ENCODE measurements at regions not wholly inside any gene's neighbourhood (a gene's known extent, or its start where the extent isn't known, plus 50 kb on each side); places are given as distances from the start of the nearest gene placed in this dataset.

- TF ChIP-seq CC2D1A (IDR thresholded peaks at IDR 0.05), result no peak
- TF ChIP-seq CTCF (IDR thresholded peaks at IDR 0.05 in 2 of 3, conservative IDR thresholded peaks at IDR 0.05 in 1 of 3; ENCODE audit: insufficient read depth in 2 of 3, low read depth in 1 of 3, low read length in 3 of 3), result no peak
- no peak for TF ChIP-seq ZNF165 (CRISPR knock-in tag; IDR thresholded peaks at IDR 0.05; ENCODE audit: borderline replicate concordance)
- no peak for TF ChIP-seq MTA3 (IDR thresholded peaks at IDR 0.05; ENCODE audit: borderline replicate concordance)
- TF ChIP-seq SLC30A9 (CRISPR knock-in tag; IDR thresholded peaks at IDR 0.05), result no peak
- no peak for TF ChIP-seq CHD4 (IDR thresholded peaks at IDR 0.05; ENCODE audit: insufficient read depth, insufficient replicate concordance, low read depth, low read length, poor library complexity, severe bottlenecking)
- TF ChIP-seq ZHX1 (conservative IDR thresholded peaks at IDR 0.05; ENCODE audit: low read length), result no peak
- no peak for TF ChIP-seq TAF1 (IDR thresholded peaks at IDR 0.05; ENCODE audit: control insufficient read depth, extremely low read depth, insufficient read depth, low read length, severe bottlenecking)
- TF ChIP-seq KDM4B (IDR thresholded peaks at IDR 0.05; ENCODE audit: borderline replicate concordance in 2 of 2, low read depth in 1 of 2), result no peak
- no peak for TF ChIP-seq EZH2 (IDR thresholded peaks at IDR 0.05; ENCODE audit: borderline replicate concordance, low read depth, low read length)
- no peak for TF ChIP-seq ILK (tag; IDR thresholded peaks at IDR 0.05; ENCODE audit: borderline replicate concordance, low read depth)
These were observed 68.0 kb downstream of the ADRA2C start for GRCh38 chr4:3834186-3834662.

Measured in K562 (cell line).